ENCODE measurements at regions not wholly inside any gene's neighbourhood (a gene's known extent, or its start where the extent isn't known, plus 50 kb on each side); places are given as distances from the start of the nearest gene placed in this dataset.

DNA sequence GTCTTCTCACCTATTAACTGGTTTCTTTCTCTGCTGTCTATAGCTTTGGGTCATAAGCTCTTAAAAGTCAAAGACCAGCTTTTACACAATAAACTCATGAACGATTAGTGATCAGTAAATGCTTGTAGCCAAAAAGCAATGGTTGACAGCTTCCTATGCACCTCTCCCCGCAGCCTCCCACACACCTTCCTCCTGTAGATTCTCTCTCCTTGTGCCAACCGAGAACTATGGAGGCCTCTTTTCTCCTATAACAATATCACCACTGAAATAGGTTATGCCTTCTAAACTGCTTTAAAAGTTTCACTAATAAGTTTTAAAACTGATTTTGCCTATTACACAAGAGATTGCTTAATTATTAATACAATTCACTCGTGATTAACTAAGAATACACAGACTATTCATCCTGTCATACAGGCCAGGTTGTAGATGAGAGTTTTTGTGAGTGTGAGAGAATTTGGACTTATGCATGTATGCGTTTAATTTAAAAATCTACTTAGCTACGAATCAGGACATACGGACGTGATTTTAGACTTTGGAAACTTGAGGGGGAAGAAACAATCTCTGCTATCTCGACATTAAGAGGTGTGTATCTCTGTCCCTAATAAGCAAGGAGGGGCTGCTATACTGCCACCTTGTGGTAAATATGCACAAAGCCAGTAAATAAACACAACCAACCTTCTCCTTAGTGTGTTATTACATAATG, 229.1 kb upstream of the RBBP8 start:
- TF ChIP-seq CTCF (IDR thresholded peaks at IDR 0.05) (peak; percentile 72 to 85 (median 81)), POLR2A (IDR thresholded peaks at IDR 0.05) (no peak)
